Effector memory CD4-positive, alpha-beta T cell (primary cell): ENCODE measurements at regions not wholly inside any gene's neighbourhood (a gene's known extent, or its start where the extent isn't known, plus 50 kb on each side); places are given as distances from the start of the nearest gene placed in this dataset.
"Not testable (repeated sequence)": the region's sequence is repeated elsewhere in the genome, so short reads cannot be mapped to it uniquely, and the experiment has no call there.

Experiments used
- DNase-seq, 3 donors: peaks; one replicate each; pipeline ENCODE4 v3.0.0-alpha.2; 2020
- H3K27ac ChIP-seq: 2 replicates; pipeline ENCODE4 v1.7.0; 2013; ENCODE audit warnings: mild to moderate bottlenecking, low read length, moderate library complexity; ENCODE audit not compliant: insufficient read depth, poor library complexity, severe bottlenecking
- H3K27me3 ChIP-seq: replicated peaks from 2 replicates; pipeline ENCODE4 v1.7.0; 2013; ENCODE audit warnings: mild to moderate bottlenecking, low read length; ENCODE audit not compliant: insufficient read depth, control insufficient read depth, poor library complexity, severe bottlenecking
- H3K36me3 ChIP-seq: 2 replicates; pipeline ENCODE4 v1.7.0; 2013; ENCODE audit warnings: mild to moderate bottlenecking, low read length, moderate library complexity; ENCODE audit not compliant: control insufficient read depth, insufficient read depth
- H3K4me1 ChIP-seq: 2 replicates; pipeline ENCODE4 v1.7.0; 2013; ENCODE audit warnings: low read length, mild to moderate bottlenecking; ENCODE audit not compliant: control insufficient read depth, insufficient read depth, poor library complexity, severe bottlenecking
- H3K4me3 ChIP-seq: 2 replicates; pipeline ENCODE4 v1.7.0; 2013; ENCODE audit warnings: low read length, low read depth, mild to moderate bottlenecking; ENCODE audit not compliant: insufficient read depth, poor library complexity, severe bottlenecking
- H3K9me3 ChIP-seq: 2 replicates; pipeline ENCODE4 v1.7.0; 2013; ENCODE audit warnings: mild to moderate bottlenecking, low read length, moderate library complexity; ENCODE audit not compliant: control insufficient read depth

DNA sequence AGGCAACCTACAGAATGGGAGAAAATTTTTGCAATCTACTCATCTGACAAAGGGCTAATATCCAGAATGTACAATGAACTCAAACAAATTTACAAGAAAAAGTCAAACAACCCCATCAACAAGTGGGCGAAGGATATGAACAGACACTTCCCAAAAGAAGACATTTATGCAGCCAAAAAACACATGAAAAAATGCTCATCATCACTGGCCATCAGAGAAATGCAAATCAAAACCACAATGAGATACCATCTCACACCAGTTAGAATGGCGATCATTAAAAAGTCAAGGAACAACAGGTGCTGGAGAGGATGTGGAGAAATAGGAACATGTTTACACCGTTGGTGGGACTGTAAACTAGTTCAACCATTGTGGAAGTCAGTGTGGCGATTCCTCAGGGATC is 192.2 kb downstream of the RTL9 start:
- DNase-seq, H3K27me3 ChIP-seq, H3K9me3 ChIP-seq, H3K27ac ChIP-seq, H3K36me3 ChIP-seq, H3K4me1 ChIP-seq, H3K4me3 ChIP-seq: not testable (repeated sequence)

DNA sequence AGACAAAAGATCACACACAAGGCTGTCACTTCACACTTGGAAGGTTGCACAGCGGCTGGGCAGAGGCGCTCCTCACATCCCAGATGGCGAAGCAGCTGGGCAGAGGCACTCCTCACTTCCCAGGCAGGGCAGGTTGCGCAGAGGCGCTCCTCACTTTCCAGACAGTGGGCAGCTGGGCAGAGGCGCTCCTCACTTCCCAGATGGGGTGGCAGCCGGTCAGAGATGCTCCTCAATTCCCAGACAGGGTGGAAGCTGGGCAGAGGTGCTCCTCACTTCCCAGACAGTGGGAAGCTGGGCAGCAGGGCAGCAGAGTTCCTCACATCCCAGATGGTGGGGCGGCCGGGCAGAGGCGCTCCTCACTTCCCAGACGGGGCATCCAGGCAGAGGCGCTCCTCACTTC is 199.2 kb downstream of the RTL9 start:
- DNase-seq: no peak
- no peaks in the 10 kb centered on the region for H3K9me3 ChIP-seq
- H3K27me3 ChIP-seq: no peaks in the 10 kb centered on the region
- no peaks in the 10 kb centered on the region for H3K4me1 ChIP-seq
- no peaks in the 10 kb centered on the region for H3K36me3 ChIP-seq
- no peak overlapping the region for H3K4me3 ChIP-seq
- H3K27ac ChIP-seq: no peak overlapping the region

DNA sequence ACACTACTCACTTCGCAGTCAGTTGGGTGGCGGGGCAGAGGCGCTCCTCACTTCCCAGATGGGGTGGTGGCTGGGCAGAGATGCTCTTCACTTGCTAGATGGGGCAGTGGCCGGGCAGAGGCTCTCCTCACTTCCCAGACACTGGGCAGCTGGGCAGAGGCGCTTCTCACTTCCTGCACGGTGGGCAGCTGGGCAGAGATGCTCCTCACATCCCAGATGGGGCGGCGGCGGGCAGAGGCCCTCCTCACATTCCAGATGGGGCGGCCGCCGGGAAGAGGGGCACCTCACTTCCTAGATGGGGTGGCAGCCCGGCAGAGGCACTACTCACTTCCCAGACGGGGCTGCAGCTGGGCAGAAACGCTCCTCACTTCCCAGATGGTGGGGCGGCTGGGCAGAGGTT is 199.8 kb downstream of the RTL9 start:
- no peaks in the 10 kb centered on the region for H3K27me3 ChIP-seq
- DNase-seq: no peak

DNA sequence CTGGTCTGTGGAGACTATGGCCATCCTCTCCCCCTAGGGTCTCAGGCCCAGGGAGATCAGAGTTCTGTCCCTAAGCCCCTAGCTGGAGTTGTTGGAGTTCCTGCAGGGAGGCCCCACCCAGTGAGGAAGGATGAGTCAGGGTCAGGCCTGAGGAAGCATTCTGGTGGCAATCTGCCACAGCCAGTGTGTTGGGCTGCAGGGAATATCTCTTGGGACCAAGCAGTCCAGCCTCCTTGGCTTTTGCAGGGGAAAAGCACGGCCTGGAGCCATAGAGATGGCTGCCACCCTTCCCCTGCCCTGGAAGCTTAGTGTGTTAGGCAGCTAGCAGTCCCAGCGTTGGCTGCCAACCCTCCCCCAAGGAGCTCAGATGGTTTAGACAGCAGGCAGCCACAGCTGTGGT is 202.4 kb downstream of the RTL9 start:
- H3K9me3 ChIP-seq: no peaks in the 10 kb centered on the region
- no peaks in the 10 kb centered on the region for H3K4me1 ChIP-seq
- no peak for DNase-seq
- no peaks in the 10 kb centered on the region for H3K36me3 ChIP-seq
- H3K27me3 ChIP-seq: no peaks in the 10 kb centered on the region
- H3K4me3 ChIP-seq: no peak overlapping the region
- no peak overlapping the region for H3K27ac ChIP-seq

More for the DNA sequence above, 199.8 kb downstream of the RTL9 start:
- Histone ChIP-seq H3K27ac (no peak overlapping the region), H3K36me3 (no peaks in the 10 kb centered on the region), H3K4me3 (no peak overlapping the region), H3K4me1 (no peaks in the 10 kb centered on the region), H3K9me3 (no peaks in the 10 kb centered on the region)

DNA sequence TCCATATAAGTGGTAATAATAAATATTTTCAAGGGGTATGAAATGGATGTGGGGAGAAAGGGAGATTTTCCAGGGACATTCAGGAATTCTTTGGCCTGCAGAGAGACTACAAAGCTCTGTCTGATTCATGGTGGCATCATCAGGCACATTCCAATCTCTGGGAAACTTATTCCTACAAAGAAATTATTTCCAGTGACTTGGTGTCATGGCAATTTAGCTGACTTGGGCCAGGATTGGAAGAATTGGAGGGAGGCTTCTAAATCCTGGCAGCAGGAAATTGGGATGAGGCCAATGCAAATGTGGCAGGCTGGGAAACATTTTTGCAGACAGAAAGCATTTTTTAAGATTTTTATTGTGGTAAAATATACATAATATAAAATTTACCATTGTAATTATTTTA is 204.6 kb downstream of the RTL9 start:
- no peak for DNase-seq
- no peak overlapping the region for H3K27ac ChIP-seq
- H3K36me3 ChIP-seq: no peaks in the 10 kb centered on the region
- no peaks in the 10 kb centered on the region for H3K9me3 ChIP-seq
- no peaks in the 10 kb centered on the region for H3K4me1 ChIP-seq
- no peaks in the 10 kb centered on the region for H3K27me3 ChIP-seq
- H3K4me3 ChIP-seq: no peak overlapping the region

DNA sequence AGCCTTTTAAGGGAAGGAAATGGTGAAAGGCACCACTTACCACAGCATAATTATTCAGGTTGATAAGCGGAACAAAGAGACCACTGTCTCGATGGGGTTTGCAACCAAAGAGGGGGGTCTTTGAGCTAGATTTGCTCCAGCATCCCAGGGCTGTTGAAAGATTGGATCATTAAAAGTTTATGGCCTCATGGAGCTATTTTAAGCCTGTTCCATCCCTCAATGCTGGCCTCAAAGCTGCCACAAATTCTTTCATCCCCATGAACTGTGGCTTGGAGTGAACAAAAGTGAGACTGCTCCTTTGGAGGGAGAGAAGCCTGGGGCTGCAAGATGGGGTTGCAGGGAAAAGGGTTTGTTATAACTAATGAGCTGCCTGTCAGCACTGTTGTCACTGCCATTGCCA is 209.8 kb downstream of the RTL9 start:
- H3K27me3 ChIP-seq: no peaks in the 10 kb centered on the region
- H3K4me3 ChIP-seq: no peak overlapping the region

DNA sequence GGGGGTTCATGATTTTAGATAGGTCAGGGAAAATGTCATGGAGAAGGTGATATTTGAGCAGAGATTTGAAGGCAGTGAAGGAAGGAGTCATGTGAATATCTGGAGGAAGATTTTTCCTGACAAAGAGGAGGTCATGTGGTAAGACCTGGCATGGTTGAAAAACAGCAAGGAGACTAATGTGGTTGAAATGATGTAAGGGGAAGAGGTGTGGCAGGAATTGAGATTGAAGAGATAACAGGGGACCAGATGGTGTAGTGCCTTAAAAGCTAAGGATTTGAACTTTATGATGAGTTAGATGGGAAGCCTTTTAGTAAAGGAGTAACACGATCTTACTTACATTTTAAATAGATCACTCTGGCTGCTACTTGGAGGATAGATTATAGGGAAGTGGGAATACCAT is 210.9 kb downstream of the RTL9 start:
- DNase-seq: no peak
- no peak overlapping the region for H3K4me3 ChIP-seq
- H3K36me3 ChIP-seq: no peaks in the 10 kb centered on the region
- H3K27ac ChIP-seq: no peak overlapping the region
- H3K4me1 ChIP-seq: no peaks in the 10 kb centered on the region
- no peaks in the 10 kb centered on the region for H3K9me3 ChIP-seq
- H3K27me3 ChIP-seq: no peaks in the 10 kb centered on the region

More for the DNA sequence above, 209.8 kb downstream of the RTL9 start:
- DNase-seq: no peak
- no peak overlapping the region for H3K27ac ChIP-seq
- H3K36me3 ChIP-seq: no peaks in the 10 kb centered on the region
- H3K4me1 ChIP-seq: no peaks in the 10 kb centered on the region
- H3K9me3 ChIP-seq: no peaks in the 10 kb centered on the region

DNA sequence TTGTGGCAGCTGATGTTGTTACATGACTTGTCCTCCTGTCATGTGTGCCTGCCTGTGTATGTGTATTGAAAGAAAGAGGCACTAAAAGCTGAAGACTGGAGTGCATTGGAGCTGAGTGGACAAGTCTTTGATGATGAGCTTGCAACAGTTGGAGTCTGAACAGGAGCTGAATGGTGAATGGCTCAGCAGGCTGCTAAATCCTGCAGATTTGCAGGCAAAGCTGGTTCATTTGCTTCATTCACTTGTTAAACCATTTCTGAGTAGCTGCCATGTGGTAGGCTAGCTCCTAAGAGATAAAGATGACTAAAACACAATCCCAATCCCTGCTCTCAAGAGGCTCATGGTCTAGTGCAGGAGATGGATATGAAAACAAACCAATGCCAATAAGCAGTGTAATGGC is 217.3 kb downstream of the CHRDL1 start:
- Histone ChIP-seq H3K36me3 (no peaks in the 10 kb centered on the region), H3K9me3 (no peaks in the 10 kb centered on the region), H3K27ac (no peak overlapping the region)

DNA sequence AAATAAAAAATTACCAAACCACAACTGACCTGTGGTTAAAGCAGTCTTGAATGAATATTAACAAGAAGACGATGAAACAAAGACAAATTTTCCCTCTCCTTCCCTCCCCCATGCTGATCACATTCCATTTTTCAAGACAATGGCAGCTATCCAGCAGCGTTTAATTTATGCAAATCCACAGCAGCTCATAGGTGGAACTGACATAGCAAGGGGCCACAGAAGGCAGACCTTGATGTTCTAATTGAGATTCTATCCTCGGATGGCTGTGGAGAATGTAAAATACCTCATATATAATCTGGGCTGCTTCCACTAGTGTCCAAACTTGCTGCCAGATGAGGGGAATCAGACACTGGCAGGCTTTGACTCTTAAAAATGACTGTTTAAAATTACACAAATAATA is 211.5 kb downstream of the CHRDL1 start:
- no peaks in the 10 kb centered on the region for H3K9me3 ChIP-seq
- H3K36me3 ChIP-seq: no peaks in the 10 kb centered on the region
- no peak overlapping the region for H3K4me3 ChIP-seq
- no peak for DNase-seq
- no peak overlapping the region for H3K27ac ChIP-seq
- H3K27me3 ChIP-seq: no peaks in the 10 kb centered on the region
- no peaks in the 10 kb centered on the region for H3K4me1 ChIP-seq

More for the DNA sequence above, 217.3 kb downstream of the CHRDL1 start:
- H3K4me3 ChIP-seq: no peak overlapping the region
- DNase-seq: no peak
- no peaks in the 10 kb centered on the region for H3K4me1 ChIP-seq
- H3K27me3 ChIP-seq: no peaks in the 10 kb centered on the region

DNA sequence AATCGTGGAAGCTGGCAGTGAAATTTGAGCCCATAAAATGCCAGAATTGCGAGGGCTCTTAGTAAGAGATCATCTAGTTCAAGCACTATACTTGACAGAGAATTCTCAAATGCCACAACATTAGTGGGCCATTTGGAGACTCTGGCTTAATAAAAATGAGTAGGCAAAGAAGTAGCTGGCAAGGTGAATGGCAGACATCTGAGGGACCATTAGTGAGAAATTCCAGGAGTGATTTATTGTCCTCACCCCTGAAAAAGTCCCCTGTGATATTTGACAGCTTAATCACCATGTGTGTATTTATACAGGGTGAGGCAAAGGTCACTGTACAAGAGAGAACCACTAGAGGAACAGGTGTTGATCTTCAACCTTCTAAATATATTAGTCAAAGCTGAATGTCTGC is 207.5 kb downstream of the CHRDL1 start:
- Histone ChIP-seq H3K4me3 (no peak overlapping the region), H3K27me3 (no peaks in the 10 kb centered on the region), H3K9me3 (no peaks in the 10 kb centered on the region), H3K27ac (no peak overlapping the region), H3K36me3 (no peaks in the 10 kb centered on the region), H3K4me1 (no peaks in the 10 kb centered on the region)
- no peak for DNase-seq

DNA sequence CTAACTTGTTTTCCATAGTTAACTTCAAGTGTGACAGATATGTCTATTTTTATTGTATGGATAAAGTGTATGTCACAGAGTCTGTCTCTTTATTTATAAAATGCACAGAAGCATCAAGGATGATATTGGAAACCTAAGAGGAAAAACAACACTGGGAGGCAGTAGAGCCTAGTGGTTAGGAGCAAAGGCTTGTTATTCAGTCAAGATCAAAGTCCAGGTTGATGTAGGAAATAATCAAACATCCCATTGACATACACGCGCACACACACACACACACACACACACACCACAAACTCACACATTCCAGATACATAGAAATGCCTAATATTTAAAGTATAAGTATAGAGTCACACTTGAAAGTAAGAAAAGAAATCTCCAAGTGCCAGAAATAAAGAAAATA is 206.8 kb downstream of the CHRDL1 start:
- Histone ChIP-seq H3K4me3 (no peak overlapping the region), H3K9me3 (no peaks in the 10 kb centered on the region), H3K4me1 (no peaks in the 10 kb centered on the region), H3K36me3 (no peaks in the 10 kb centered on the region), H3K27me3 (no peaks in the 10 kb centered on the region), H3K27ac (no peak overlapping the region)
- DNase-seq: no peak
